Smooth muscle cell (in vitro differentiated cells): ENCODE measurements at regions not wholly inside any gene's neighbourhood (a gene's known extent, or its start where the extent isn't known, plus 50 kb on each side); places are given as distances from the start of the nearest gene placed in this dataset.

Source experiments
- DNase-seq: peaks from one replicate; lab custom pipeline; 2025; ENCODE audit not compliant: unreplicated experiment; lab: John Stamatoyannopoulos, UW
- H2AFZ ChIP-seq: fragments of 200-600 bp; sonication (generic); 2 replicates; pipeline ENCODE4 v1.6.0; 2016; ENCODE audit warnings: antibody characterized with exemption, low read depth, mild to moderate bottlenecking
- H3F3A ChIP-seq: fragments of 200-600 bp; sonication (generic); 2 replicates; pipeline ENCODE4 v1.6.0; 2017; ENCODE audit warnings: antibody characterized with exemption, low read depth
- H3K27ac ChIP-seq: fragments of 200-600 bp; sonication (generic); 2 replicates; pipeline ENCODE4 v1.5.1; 2016; ENCODE audit warnings: low read depth, mild to moderate bottlenecking
- H3K27me3 ChIP-seq: fragments of 200-600 bp; sonication (generic); 2 replicates; pipeline ENCODE4 v1.6.1; 2016; ENCODE audit warnings: low read depth, mild to moderate bottlenecking
- H3K36me3 ChIP-seq: fragments of 200-600 bp; sonication (generic); 2 replicates; pipeline ENCODE4 v1.5.1; 2016; ENCODE audit warnings: low read depth
- H3K4me1 ChIP-seq: fragments of 200-600 bp; sonication (generic); 2 replicates; pipeline ENCODE4 v1.5.1; 2016; ENCODE audit warnings: low read depth
- H3K4me2 ChIP-seq: fragments of 200-600 bp; sonication (generic); 2 replicates; pipeline ENCODE4 v1.6.0; 2016; ENCODE audit warnings: mild to moderate bottlenecking
- H3K4me3 ChIP-seq: fragments of 200-600 bp; sonication (generic); 2 replicates; pipeline ENCODE4 v1.5.1; 2016; ENCODE audit warnings: mild to moderate bottlenecking
- H3K79me2 ChIP-seq: fragments of 200-600 bp; sonication (generic); 2 replicates; pipeline ENCODE4 v1.6.0; 2016; ENCODE audit warnings: low read depth, mild to moderate bottlenecking
- H3K9ac ChIP-seq: fragments of 200-600 bp; sonication (generic); 2 replicates; pipeline ENCODE4 v1.6.0; 2016; ENCODE audit warnings: low read depth
- H3K9me3 ChIP-seq: fragments of 200-600 bp; sonication (generic); replicated peaks from 2 replicates; pipeline ENCODE4 v1.5.1; 2016; ENCODE audit warnings: low read depth
- H4K20me1 ChIP-seq: fragments of 200-600 bp; sonication (generic); 2 replicates; pipeline ENCODE4 v1.6.0; 2016; ENCODE audit warnings: low read depth
- CTCF ChIP-seq: fragments of 200-600 bp; sonication (generic); IDR thresholded peaks from 2 replicates; pipeline ENCODE4 v1.5.1; 2017; ENCODE audit warnings: borderline replicate concordance, mild to moderate bottlenecking, antibody characterized with exemption; ENCODE audit not compliant: insufficient read depth, poor library complexity, severe bottlenecking
- WGBS: methylation state at CpG from one replicate; pipeline ENCODE4 v1.1.7; 2016; ENCODE audit warnings: low lambda C conversion rate; 5-methylcytosine and 5-hydroxymethylcytosine counted together

- H2AFZ ChIP-seq = no peak overlapping the region
- H4K20me1 ChIP-seq = no peaks in the 10 kb centered on the region
- no peak for TF ChIP-seq CTCF
- no peaks in the 10 kb centered on the region for H3K27me3 ChIP-seq
- H3K9ac ChIP-seq = no peak overlapping the region
- no peak overlapping the region for H3K4me3 ChIP-seq
- no peaks in the 10 kb centered on the region for H3F3A ChIP-seq
- H3K9me3 ChIP-seq = no peaks in the 10 kb centered on the region
- H3K27ac ChIP-seq = no peak overlapping the region
- H3K4me1 ChIP-seq = no peaks in the 10 kb centered on the region
- H3K4me2 ChIP-seq = no peak overlapping the region
- H3K36me3 ChIP-seq = no peaks in the 10 kb centered on the region
- H3K79me2 ChIP-seq = no peaks in the 10 kb centered on the region
- no peak for DNase-seq
These were observed 216.3 kb downstream of the EFHB start for GRCh38 chr3:19717736-19718135.

DNA sequence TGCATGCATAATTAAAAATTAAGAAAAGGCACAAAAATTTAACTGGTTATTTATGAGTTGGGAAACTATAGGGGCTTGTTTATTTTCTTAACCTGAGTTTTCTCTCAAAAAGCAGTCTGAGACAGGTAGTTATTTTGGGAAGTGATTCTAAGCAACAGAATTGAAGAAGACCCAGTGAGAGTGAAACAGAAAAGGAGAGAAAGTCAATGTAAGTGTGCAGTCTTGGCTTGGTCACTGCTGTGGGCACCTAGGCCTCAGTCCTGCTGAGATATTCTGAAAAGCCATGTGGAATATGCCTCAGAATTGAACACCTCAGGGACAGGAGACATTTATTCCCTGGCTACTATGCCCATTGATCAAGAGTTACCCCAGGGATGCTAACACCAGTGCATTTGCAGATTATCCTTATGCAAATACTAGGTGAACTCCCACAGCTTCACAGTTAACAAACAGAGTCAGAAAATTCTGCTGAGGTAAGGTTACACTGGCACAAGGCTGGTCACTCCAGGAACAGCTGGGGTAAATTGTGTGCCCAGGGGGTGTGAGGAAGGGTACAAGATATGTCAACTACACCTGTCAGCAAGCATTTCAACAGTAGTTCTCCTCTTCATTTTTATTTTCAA, 222.7 kb downstream of the EFHB start:
- Histone ChIP-seq H3K27ac (no peak overlapping the region), H3K36me3 (no peaks in the 10 kb centered on the region), H3K27me3 (no peaks in the 10 kb centered on the region)

GRCh38 chr3:19702416-19703078, 231.5 kb downstream of the EFHB start:
- H4K20me1 ChIP-seq = no peaks in the 10 kb centered on the region
- H3K79me2 ChIP-seq = no peaks in the 10 kb centered on the region
- H3K9me3 ChIP-seq = no peaks in the 10 kb centered on the region
- H2AFZ ChIP-seq = no peak overlapping the region
- no peaks in the 10 kb centered on the region for H3F3A ChIP-seq
- no peak overlapping the region for H3K27ac ChIP-seq
- DNase-seq = no peak
- no peaks in the 10 kb centered on the region for H3K36me3 ChIP-seq
- H3K4me3 ChIP-seq = no peak overlapping the region
- no peak overlapping the region for H3K9ac ChIP-seq
- H3K4me1 ChIP-seq = no peaks in the 10 kb centered on the region
- no peak overlapping the region for H3K4me2 ChIP-seq
- TF ChIP-seq CTCF = no peak
- H3K27me3 ChIP-seq = no peaks in the 10 kb centered on the region
- WGBS = 99% methylated on average over 35 of the region's 60 CpGs

More for the DNA sequence above, 222.7 kb downstream of the EFHB start:
- no peak overlapping the region for H2AFZ ChIP-seq
- no peaks in the 10 kb centered on the region for H3K4me1 ChIP-seq
- H3K4me3 ChIP-seq = no peak overlapping the region
- no peak for DNase-seq
- no peaks in the 10 kb centered on the region for H3K79me2 ChIP-seq
- H3F3A ChIP-seq = no peaks in the 10 kb centered on the region
- no peak overlapping the region for H3K4me2 ChIP-seq
- H4K20me1 ChIP-seq = no peaks in the 10 kb centered on the region
- no peak overlapping the region for H3K9ac ChIP-seq
- H3K9me3 ChIP-seq = no peaks in the 10 kb centered on the region
- no peak for TF ChIP-seq CTCF

GRCh38 chr3:19688767-19689166, 245.2 kb downstream of the EFHB start:
- Histone ChIP-seq H3K27ac (no peak overlapping the region), H3K36me3 (no peaks in the 10 kb centered on the region), H3K9me3 (no peaks in the 10 kb centered on the region), H3K9ac (no peak overlapping the region), H4K20me1 (no peaks in the 10 kb centered on the region), H3K4me1 (no peaks in the 10 kb centered on the region), H3K4me3 (no peak overlapping the region), H3K79me2 (no peaks in the 10 kb centered on the region), H3K4me2 (no peak overlapping the region), H2AFZ (no peak overlapping the region), H3K27me3 (no peaks in the 10 kb centered on the region), H3F3A (no peaks in the 10 kb centered on the region)
- TF ChIP-seq CTCF = no peak
- no peak for DNase-seq
- WGBS = 68% methylated on average over 2 of the region's 2 CpGs
